B cell (primary cell): ENCODE measurements at regions not wholly inside any gene's neighbourhood (a gene's known extent, or its start where the extent isn't known, plus 50 kb on each side); places are given as distances from the start of the nearest gene placed in this dataset.

Source experiments
- EZH2 ChIP-seq: IDR thresholded peaks from 2 replicates; pipeline ENCODE4 v1.6.1; 2012; ENCODE audit warnings: borderline replicate concordance, low read depth, mild to moderate bottlenecking, moderate library complexity, low read length; ENCODE audit not compliant: insufficient read depth, poor library complexity, severe bottlenecking
- TF ChIP-seq, protein P1 (sequence below): fragments of 200-600 bp; IDR thresholded peaks from one replicate; pipeline ENCODE4 v1.8.0; 2022; ENCODE audit warnings: antibody characterized with exemption, mild to moderate bottlenecking

DNA sequence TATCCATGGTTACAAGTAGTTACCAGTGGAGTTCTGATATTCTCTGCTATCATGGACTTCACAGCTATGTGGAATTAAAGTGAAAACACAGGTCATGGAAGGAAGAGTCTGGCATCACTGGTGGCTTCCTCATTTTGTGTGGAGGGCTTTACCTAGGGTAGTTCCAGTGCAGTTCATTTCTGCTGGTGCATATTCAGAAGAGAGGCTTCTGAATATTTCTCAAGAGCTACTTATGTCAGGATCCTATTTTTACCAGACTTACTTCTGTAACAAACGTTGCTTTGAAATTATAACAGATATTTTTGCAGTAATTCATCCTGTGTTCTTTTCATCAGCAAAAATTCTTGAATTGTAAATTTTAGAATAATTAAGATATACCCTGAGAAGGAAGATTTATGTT, 236.5 kb upstream of the NPSR1 start:
- TF ChIP-seq, protein P1, sequence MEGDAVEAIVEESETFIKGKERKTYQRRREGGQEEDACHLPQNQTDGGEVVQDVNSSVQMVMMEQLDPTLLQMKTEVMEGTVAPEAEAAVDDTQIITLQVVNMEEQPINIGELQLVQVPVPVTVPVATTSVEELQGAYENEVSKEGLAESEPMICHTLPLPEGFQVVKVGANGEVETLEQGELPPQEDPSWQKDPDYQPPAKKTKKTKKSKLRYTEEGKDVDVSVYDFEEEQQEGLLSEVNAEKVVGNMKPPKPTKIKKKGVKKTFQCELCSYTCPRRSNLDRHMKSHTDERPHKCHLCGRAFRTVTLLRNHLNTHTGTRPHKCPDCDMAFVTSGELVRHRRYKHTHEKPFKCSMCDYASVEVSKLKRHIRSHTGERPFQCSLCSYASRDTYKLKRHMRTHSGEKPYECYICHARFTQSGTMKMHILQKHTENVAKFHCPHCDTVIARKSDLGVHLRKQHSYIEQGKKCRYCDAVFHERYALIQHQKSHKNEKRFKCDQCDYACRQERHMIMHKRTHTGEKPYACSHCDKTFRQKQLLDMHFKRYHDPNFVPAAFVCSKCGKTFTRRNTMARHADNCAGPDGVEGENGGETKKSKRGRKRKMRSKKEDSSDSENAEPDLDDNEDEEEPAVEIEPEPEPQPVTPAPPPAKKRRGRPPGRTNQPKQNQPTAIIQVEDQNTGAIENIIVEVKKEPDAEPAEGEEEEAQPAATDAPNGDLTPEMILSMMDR = no peak
- no peak for TF ChIP-seq EZH2
